PC-3 (cell line): ENCODE measurements at regions not wholly inside any gene's neighbourhood (a gene's known extent, or its start where the extent isn't known, plus 50 kb on each side); places are given as distances from the start of the nearest gene placed in this dataset.

ENCODE experiments used
- EZH2 ChIP-seq: fragments of 300-600 bp; sonication (generic); IDR thresholded peaks from one replicate; pipeline ENCODE4 v1.6.1; 2017; ENCODE audit warnings: antibody characterized with exemption, mild to moderate bottlenecking, low read length; ENCODE audit not compliant: unreplicated experiment
- EZH2phosphoT487 ChIP-seq: fragments of 300-600 bp; sonication (generic); IDR thresholded peaks from 2 replicates; pipeline ENCODE4 v1.6.1; 2018; ENCODE audit warnings: mild to moderate bottlenecking, antibody characterized with exemption, low read length, borderline replicate concordance
- TF ChIP-seq, protein P1 (sequence below): fragments of 300-600 bp; sonication (generic); conservative IDR thresholded peaks from 2 replicates; pipeline ENCODE4 v1.5.1; 2017; ENCODE audit warnings: antibody characterized with exemption, low read depth, mild to moderate bottlenecking, low read length

DNA sequence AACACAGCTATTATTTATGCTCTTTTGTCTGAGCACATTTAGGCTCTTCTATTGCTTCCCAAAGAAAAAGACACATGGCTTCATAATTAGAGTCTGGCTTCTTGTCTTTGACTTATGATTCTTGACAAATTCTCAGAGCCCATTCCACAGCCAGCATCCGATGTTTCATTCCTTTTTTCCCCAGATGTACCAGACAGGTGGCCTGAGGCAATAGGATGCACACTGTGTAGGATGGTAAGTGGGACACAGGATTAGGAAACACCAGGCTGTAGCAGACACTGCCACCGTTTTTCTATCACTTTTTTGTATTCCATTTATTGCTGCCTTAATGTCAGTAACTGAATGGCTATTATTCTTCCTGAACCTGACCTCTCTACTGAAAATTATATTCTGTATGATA, 188.9 kb upstream of the CDIN1 start:
- TF ChIP-seq, protein P1, sequence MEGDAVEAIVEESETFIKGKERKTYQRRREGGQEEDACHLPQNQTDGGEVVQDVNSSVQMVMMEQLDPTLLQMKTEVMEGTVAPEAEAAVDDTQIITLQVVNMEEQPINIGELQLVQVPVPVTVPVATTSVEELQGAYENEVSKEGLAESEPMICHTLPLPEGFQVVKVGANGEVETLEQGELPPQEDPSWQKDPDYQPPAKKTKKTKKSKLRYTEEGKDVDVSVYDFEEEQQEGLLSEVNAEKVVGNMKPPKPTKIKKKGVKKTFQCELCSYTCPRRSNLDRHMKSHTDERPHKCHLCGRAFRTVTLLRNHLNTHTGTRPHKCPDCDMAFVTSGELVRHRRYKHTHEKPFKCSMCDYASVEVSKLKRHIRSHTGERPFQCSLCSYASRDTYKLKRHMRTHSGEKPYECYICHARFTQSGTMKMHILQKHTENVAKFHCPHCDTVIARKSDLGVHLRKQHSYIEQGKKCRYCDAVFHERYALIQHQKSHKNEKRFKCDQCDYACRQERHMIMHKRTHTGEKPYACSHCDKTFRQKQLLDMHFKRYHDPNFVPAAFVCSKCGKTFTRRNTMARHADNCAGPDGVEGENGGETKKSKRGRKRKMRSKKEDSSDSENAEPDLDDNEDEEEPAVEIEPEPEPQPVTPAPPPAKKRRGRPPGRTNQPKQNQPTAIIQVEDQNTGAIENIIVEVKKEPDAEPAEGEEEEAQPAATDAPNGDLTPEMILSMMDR, result no peak
- TF ChIP-seq EZH2, result no peak
- no peak for TF ChIP-seq EZH2phosphoT487
